Pancreas (tissue), 10 donors: ENCODE measurements at regions not wholly inside any gene's neighbourhood (a gene's known extent, or its start where the extent isn't known, plus 50 kb on each side); places are given as distances from the start of the nearest gene placed in this dataset.

ENCODE experiments used
- ATAC-seq, 4 donors: fragments of 200-7000 bp; cut with Tn5 transposase; one replicate each; pipeline versions ENCODE4 v1.8.0 to v1.9.1; 2020; ENCODE audit warnings: mild to moderate bottlenecking in 4 of 4, moderate library complexity in 4 of 4
- DNase-seq, 6 donors: peaks; one replicate each; pipeline ENCODE4 v3.0.0-alpha.2; 2020
- FAIRE-seq: peaks from 2 replicates; lab custom pipeline; 2012; peaks lifted over from hg19 to GRCh38; lab: Jason Lieb, UNC
- H3K27ac ChIP-seq, 4 donors: fragments of 200-600 bp; sonication (generic); 1 replicate in 3 of 4; 2 replicates in 1 of 4; pipeline versions ENCODE4 v1.5.0 to v1.8.0; 2020
- H3K27me3 ChIP-seq, 4 donors: fragments of 200-600 bp; one replicate each; pipeline ENCODE4 v1.8.0; 2021
- H3K36me3 ChIP-seq, 3 donors: fragments of 200-600 bp; sonication (generic) in 1 of 3; one replicate each; pipeline versions ENCODE4 v1.5.0 to v1.8.0; 2020 to 2021
- H3K4me1 ChIP-seq, 3 donors: fragments of 200-600 bp; one replicate each; pipeline ENCODE4 v1.8.0; 2021
- H3K4me3 ChIP-seq, 4 donors: fragments of 200-600 bp; sonication (generic) in 2 of 4; one replicate each; pipeline versions ENCODE4 v1.5.0 to v1.8.0; 2020 to 2021
- H3K9me3 ChIP-seq, 4 donors: fragments of 200-600 bp; one replicate each; pipeline ENCODE4 v1.8.0; 2021
- WGBS, 2 donors: extraction: QIAGEN DNeasy Blood & Tissue Kit; methylation state at CpG; one replicate each; pipeline ENCODE4 v1.1.7; 2013; 5-methylcytosine and 5-hydroxymethylcytosine counted together
- intact Hi-C, 3 donors: fragments of 100-400 bp; cut with DNase I; formaldehyde crosslinking; loops; one replicate each; pipeline versions ENCODE4 v1.11.1 to v1.14.2; 2022
- TF ChIP-seq, protein P1 (sequence below), 4 donors: fragments of 200-600 bp; sonication (generic) in 3 of 4; IDR thresholded peaks; one replicate each; pipeline versions ENCODE4 v1.5.0 to v1.8.0; 2021; ENCODE audit warnings: antibody characterized with exemption in 4 of 4
- donor health status: healthy with polysubstance abuse.
- donor health status: DM: no; HTN: no; CAD: no; lungs with moderate emphysema.
- donor health status: DM: no; HTN: no; CAD: no.
- donor health status: control.
- donor health status: control.
- donor health status: Bipolar disorder and iron deficiency.
- donor health status: DM: yes; HTN: yes; CAD: no.
- donor health status: DM: no; HTN: no; CAD: no.
- donor health status: DM: no; HTN: no; CAD: no.
- donor health status: DM: yes; HTN: yes; CAD: no.

DNA sequence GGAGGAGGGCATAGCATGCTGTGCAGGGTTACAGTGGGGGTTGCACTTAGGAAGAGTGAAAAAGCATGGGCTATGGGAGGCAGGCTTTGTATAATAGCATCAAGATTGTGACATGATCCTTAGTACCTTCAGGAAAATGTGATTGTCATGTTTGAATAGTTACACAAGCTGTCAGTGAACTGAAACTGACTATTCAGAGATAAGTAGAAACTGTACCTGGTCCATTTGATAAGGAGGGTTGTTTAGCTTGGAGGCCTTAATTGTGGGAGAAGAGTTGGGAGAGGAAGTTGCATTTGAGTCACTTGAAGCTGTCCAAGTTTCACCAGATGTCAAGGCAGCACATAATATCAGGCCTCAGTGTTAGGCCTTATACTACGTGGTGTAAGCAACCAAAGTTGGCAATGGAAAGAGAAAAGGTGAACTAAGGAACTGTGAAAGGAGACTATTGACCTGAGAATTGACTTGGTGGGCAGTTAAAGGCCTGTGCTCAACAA is 85.0 kb downstream of the TEX13C start:
- H3K4me1 ChIP-seq = no peaks in the 10 kb centered on the region
- WGBS, 2 donors = 0 to 44% methylated on average over 1 of the region's 1 CpG
- no peaks in the 10 kb centered on the region for H3K9me3 ChIP-seq
- ATAC-seq (no peak), DNase-seq (no peak), FAIRE-seq (no peak)
- no peaks in the 10 kb centered on the region for H3K36me3 ChIP-seq
- H3K27me3 ChIP-seq = no peaks in the 10 kb centered on the region
- intact Hi-C loops = no loop called here
- H3K4me3 ChIP-seq = no peak overlapping the region
- no peak overlapping the region for H3K27ac ChIP-seq
- TF ChIP-seq, protein P1, sequence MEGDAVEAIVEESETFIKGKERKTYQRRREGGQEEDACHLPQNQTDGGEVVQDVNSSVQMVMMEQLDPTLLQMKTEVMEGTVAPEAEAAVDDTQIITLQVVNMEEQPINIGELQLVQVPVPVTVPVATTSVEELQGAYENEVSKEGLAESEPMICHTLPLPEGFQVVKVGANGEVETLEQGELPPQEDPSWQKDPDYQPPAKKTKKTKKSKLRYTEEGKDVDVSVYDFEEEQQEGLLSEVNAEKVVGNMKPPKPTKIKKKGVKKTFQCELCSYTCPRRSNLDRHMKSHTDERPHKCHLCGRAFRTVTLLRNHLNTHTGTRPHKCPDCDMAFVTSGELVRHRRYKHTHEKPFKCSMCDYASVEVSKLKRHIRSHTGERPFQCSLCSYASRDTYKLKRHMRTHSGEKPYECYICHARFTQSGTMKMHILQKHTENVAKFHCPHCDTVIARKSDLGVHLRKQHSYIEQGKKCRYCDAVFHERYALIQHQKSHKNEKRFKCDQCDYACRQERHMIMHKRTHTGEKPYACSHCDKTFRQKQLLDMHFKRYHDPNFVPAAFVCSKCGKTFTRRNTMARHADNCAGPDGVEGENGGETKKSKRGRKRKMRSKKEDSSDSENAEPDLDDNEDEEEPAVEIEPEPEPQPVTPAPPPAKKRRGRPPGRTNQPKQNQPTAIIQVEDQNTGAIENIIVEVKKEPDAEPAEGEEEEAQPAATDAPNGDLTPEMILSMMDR (IDR thresholded peaks at IDR 0.05) = no peak

DNA sequence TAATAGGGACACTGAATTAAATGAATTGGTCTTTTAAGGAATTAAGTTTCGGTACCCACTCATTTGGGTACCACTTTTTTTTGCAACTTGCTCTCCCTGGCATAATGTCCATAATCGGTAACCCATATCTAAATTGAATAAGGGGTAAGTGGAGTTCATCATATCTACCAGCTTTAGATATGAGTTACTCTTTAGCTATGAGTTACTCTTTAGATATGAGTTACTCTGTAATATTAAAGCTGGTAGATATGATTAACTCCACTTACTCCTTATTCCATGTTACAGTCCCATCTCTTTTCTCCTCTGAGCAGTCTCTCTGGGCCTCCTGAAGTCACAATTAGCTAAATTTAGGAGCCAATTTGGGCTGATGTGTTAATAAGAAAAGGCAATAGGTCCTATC is 85.7 kb downstream of the TEX13C start:
- no peaks in the 10 kb centered on the region for H3K9me3 ChIP-seq
- H3K4me3 ChIP-seq = no peak overlapping the region
- FAIRE-seq = no peak
- H3K36me3 ChIP-seq = no peaks in the 10 kb centered on the region
- TF ChIP-seq, protein P1 (IDR thresholded peaks at IDR 0.05) = no peak
- no peaks in the 10 kb centered on the region for H3K4me1 ChIP-seq
- WGBS, 2 donors = 49 to 60% methylated on average over 2 of the region's 2 CpGs
- no peak for ATAC-seq
- intact Hi-C loops = no loop called here
- H3K27me3 ChIP-seq = no peaks in the 10 kb centered on the region
- H3K27ac ChIP-seq = no peak overlapping the region
- no peak for DNase-seq

DNA sequence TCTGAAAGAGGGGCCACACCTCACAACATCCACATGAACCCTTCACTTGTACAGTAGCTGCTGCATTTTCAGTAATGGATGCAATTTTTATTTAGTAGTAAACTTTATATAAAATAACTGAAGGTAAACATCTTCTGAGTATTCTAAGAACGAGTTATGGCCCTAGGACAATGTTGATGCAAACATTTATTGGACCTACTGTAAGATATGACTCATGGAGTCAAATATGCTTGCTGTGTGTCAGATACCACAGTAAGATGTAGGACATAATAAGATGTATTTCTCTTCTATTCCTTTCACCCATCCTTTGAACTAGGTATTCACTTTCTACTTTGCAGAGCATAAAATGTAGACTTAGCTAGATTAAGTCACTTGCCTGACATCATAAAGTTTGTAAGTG is 87.6 kb downstream of the TEX13C start:
- no peak overlapping the region for H3K4me3 ChIP-seq
- TF ChIP-seq, protein P1 (IDR thresholded peaks at IDR 0.05) = no peak
- no peaks in the 10 kb centered on the region for H3K36me3 ChIP-seq
- H3K27me3 ChIP-seq = no peaks in the 10 kb centered on the region
- 12 to 26% methylated on average over 1 of the region's 1 CpG for WGBS, 2 donors
- ATAC-seq (no peak), DNase-seq (no peak), FAIRE-seq (no peak)
- intact Hi-C loops = no loop called here
- H3K27ac ChIP-seq = no peak overlapping the region
- H3K9me3 ChIP-seq = no peaks in the 10 kb centered on the region
- no peaks in the 10 kb centered on the region for H3K4me1 ChIP-seq

DNA sequence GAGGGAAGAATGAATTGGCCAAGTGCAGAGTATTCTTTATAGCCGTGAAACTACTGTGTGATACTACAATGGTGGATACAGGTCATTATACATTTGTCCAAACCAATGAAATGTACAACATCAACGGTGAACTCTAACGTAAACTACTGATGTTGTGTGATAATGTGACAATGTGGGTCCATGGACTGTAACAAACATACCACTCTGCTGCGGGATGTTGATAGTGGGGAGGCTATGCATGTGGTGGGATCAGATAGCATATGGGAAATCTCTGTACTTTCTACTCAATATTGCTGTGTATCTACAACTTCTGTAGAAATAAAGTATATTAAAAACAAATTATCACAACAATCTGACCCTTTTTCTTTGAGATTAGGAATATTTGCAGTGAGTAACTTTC is 101.1 kb downstream of the TEX13C start:
- FAIRE-seq = no peak
- WGBS, 2 donors = 66 to 71% methylated on average over 4 of the region's 4 CpGs

DNA sequence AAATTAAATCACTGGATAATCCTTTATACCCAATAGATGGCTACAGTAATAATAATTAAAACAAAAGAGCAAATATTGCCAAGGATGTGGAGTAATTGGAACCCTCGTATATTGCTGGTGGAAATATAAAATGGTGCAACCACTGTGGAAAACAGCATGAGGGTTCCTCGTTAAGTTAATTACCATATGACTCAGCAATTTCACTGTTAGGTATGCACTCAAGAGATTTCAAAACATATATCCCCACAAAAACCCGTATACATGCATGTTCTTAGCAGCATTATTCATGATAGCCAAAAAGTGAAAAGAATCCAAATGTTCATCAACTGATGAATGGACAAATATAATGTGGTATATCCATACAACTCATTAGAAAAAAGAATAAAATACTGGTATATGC is 103.3 kb downstream of the TEX13C start:
- no peaks in the 10 kb centered on the region for H3K36me3 ChIP-seq
- intact Hi-C loops = no loop called here
- TF ChIP-seq, protein P1 (IDR thresholded peaks at IDR 0.05) = no peak
- H3K27ac ChIP-seq = no peak overlapping the region
- H3K9me3 ChIP-seq = no peaks in the 10 kb centered on the region
- no peak for DNase-seq
- no peak for FAIRE-seq
- H3K4me1 ChIP-seq = no peaks in the 10 kb centered on the region
- H3K27me3 ChIP-seq = no peaks in the 10 kb centered on the region
- H3K4me3 ChIP-seq = no peak overlapping the region
- no peak for ATAC-seq
- WGBS, 2 donors = 44 to 49% methylated on average over 3 of the region's 3 CpGs

More for the DNA sequence above, 101.1 kb downstream of the TEX13C start:
- TF ChIP-seq, protein P1 (IDR thresholded peaks at IDR 0.05) = no peak
- Histone ChIP-seq H3K27me3 (no peaks in the 10 kb centered on the region), H3K36me3 (no peaks in the 10 kb centered on the region), H3K27ac (no peak overlapping the region), H3K4me1 (no peaks in the 10 kb centered on the region), H3K9me3 (no peaks in the 10 kb centered on the region), H3K4me3 (no peak overlapping the region)
- DNase-seq (no peak), ATAC-seq (no peak)
- intact Hi-C loops = no loop called here
